ENCODE measurements at regions not wholly inside any gene's neighbourhood (a gene's known extent, or its start where the extent isn't known, plus 50 kb on each side); places are given as distances from the start of the nearest gene placed in this dataset.

GRCh38 chr5:6161257-6161656 lies 217.1 kb downstream of the MED10 start:
- DNase-seq, result no peak

GRCh38 chr5:6159832-6160430 lies 218.4 kb downstream of the MED10 start:
- DNase-seq, result no peak

- DNase-seq, result no peak
Observed at GRCh38 chr5:6158974-6159831, 219.1 kb downstream of the MED10 start.

- DNase-seq, result no peak
Observed at GRCh38 chr5:6154216-6154615, 224.1 kb downstream of the MED10 start.

- no peak for DNase-seq
Observed at GRCh38 chr5:6146271-6146670, 232.1 kb downstream of the MED10 start.

- no peak for DNase-seq
Observed at GRCh38 chr5:6145616-6146237, 232.6 kb downstream of the MED10 start.

- no peak for DNase-seq
Observed at GRCh38 chr5:6143523-6143922, 234.8 kb downstream of the MED10 start.

- DNase-seq, result no peak
Observed at GRCh38 chr5:6142353-6142752, 236.0 kb downstream of the MED10 start.

GRCh38 chr5:6140219-6140618 lies 238.1 kb downstream of the MED10 start:
- no peak for DNase-seq

- no peak for DNase-seq
Observed at GRCh38 chr5:6135977-6136376, 242.4 kb downstream of the MED10 start.

GRCh38 chr5:6134281-6134680 lies 244.1 kb downstream of the MED10 start:
- no peak for DNase-seq

- no peak for DNase-seq
Observed at GRCh38 chr5:6125781-6126180, 252.6 kb downstream of the MED10 start.

GRCh38 chr5:6118691-6119090 lies 259.7 kb downstream of the MED10 start:
- no peak for DNase-seq

GRCh38 chr5:6117212-6117611 lies 261.1 kb downstream of the MED10 start:
- DNase-seq, result no peak

GRCh38 chr5:6115852-6116251 lies 262.5 kb downstream of the MED10 start:
- no peak for DNase-seq

- no peak for DNase-seq
Observed at GRCh38 chr5:6112538-6112937, 265.8 kb downstream of the MED10 start.

- no peak for DNase-seq
Observed at GRCh38 chr5:6112125-6112524, 266.2 kb downstream of the MED10 start.

GRCh38 chr5:6111131-6111530 lies 267.2 kb downstream of the MED10 start:
- no peak for DNase-seq

GRCh38 chr5:6110441-6111005 lies 267.8 kb downstream of the MED10 start:
- DNase-seq, result no peak

- no peak for DNase-seq
Observed at GRCh38 chr5:6108981-6109825, 269.1 kb downstream of the MED10 start.

GRCh38 chr5:6108540-6108848 lies 269.9 kb downstream of the MED10 start:
- no peak for DNase-seq

- DNase-seq, result no peak
Observed at GRCh38 chr5:6107675-6108539, 270.4 kb downstream of the MED10 start.

Measured in activated CD4-positive, CD25-positive, alpha-beta regulatory T cell (primary cell).